22Rv1 (cell line): ENCODE measurements at regions not wholly inside any gene's neighbourhood (a gene's known extent, or its start where the extent isn't known, plus 50 kb on each side); places are given as distances from the start of the nearest gene placed in this dataset.

ENCODE experiments used
- CTCF ChIP-seq: fragments of 450-650 bp; IDR thresholded peaks from 2 replicates; pipeline ENCODE4 v1.5.1; 2017; ENCODE audit warnings: mild to moderate bottlenecking
- ZFX ChIP-seq: fragments of 450-650 bp; IDR thresholded peaks from 2 replicates; pipeline ENCODE4 v1.6.1; 2017; ENCODE audit warnings: antibody characterized with exemption, borderline replicate concordance

GRCh38 chr5:125703616-125704015 lies 719.6 kb upstream of the GRAMD2B start:
- no peak for TF ChIP-seq CTCF
- TF ChIP-seq ZFX, result no peak
